A673 (cell line): ENCODE measurements at regions not wholly inside any gene's neighbourhood (a gene's known extent, or its start where the extent isn't known, plus 50 kb on each side); places are given as distances from the start of the nearest gene placed in this dataset.

ENCODE experiments used
- CTCF ChIP-seq: fragments of 300-800, 200-600 bp; sonication (generic); conservative IDR thresholded peaks from 2 replicates; pipeline ENCODE4 v1.5.1; 2017; ENCODE audit warnings: low read depth, mild to moderate bottlenecking, antibody characterized with exemption, low read length, moderate library complexity, mixed read lengths
- EZH2 ChIP-seq: fragments of 200-600 bp; sonication (generic); IDR thresholded peaks from 2 replicates; pipeline ENCODE4 v1.6.1; 2017; ENCODE audit warnings: borderline replicate concordance, low read depth, mild to moderate bottlenecking, mixed read lengths, antibody characterized with exemption, low read length; ENCODE audit not compliant: poor library complexity, severe bottlenecking

GRCh38 chr12:60195483-60195882 is 599.7 kb downstream of the SLC16A7 start:
- TF ChIP-seq CTCF, result no peak
- no peak for TF ChIP-seq EZH2
